Nephron (organoid): ENCODE measurements at regions not wholly inside any gene's neighbourhood (a gene's known extent, or its start where the extent isn't known, plus 50 kb on each side); places are given as distances from the start of the nearest gene placed in this dataset.

ENCODE experiments used
- H3K27ac Mint-ChIP-seq, 3 experiments: 2 replicates each; pipeline ENCODE4 v1.8.0; 2020; ENCODE audit warnings: mixed read lengths in 3 of 3, mild to moderate bottlenecking in 2 of 3, moderate library complexity in 1 of 3
- H3K27me3 Mint-ChIP-seq: 2 replicates; pipeline ENCODE4 v1.8.0; 2021; ENCODE audit warnings: low read depth, mild to moderate bottlenecking, moderate library complexity, mixed read lengths
- H3K36me3 Mint-ChIP-seq: 2 replicates; pipeline ENCODE4 v1.8.0; 2020; ENCODE audit warnings: low read depth, mixed read lengths
- H3K4me1 Mint-ChIP-seq: 2 replicates; pipeline ENCODE4 v1.8.0; 2020; ENCODE audit warnings: mixed read lengths
- H3K4me3 Mint-ChIP-seq, 3 experiments: 2 replicates each; pipeline ENCODE4 v1.8.0; 2020; ENCODE audit warnings: mild to moderate bottlenecking in 3 of 3, mixed read lengths in 3 of 3, moderate library complexity in 2 of 3
- H3K9me3 Mint-ChIP-seq: 2 replicates; pipeline ENCODE4 v1.8.0; 2020; ENCODE audit warnings: mixed read lengths
- CTCF ChIP-seq, 3 experiments: fragments of 200-600 bp; sonication (generic); IDR thresholded peaks; one replicate each; pipeline ENCODE4 v1.5.0; 2021; ENCODE audit warnings: antibody characterized with exemption in 3 of 3; ENCODE audit not compliant: unreplicated experiment in 3 of 3

GRCh38 chr20:17874271-17875105 is 94.1 kb downstream of the SNX5 start:
- Mint-ChIP-seq H3K4me3 (peak overlapping the region in 1 of 3 experiments; percentile 45), H3K27me3 (peaks cover 6% of the 10 kb centered on the region), H3K36me3 (no peaks in the 10 kb centered on the region), H3K4me1 (peaks cover 76% of the 10 kb centered on the region), H3K9me3 (no peaks in the 10 kb centered on the region), H3K27ac (peak overlapping the region; percentile 93 to 97 (median 93))
- TF ChIP-seq CTCF (IDR thresholded peaks at IDR 0.05; ENCODE audit: unreplicated experiment in 3 of 3) = no peak

- no peaks in the 10 kb centered on the region for H3K36me3 Mint-ChIP-seq
- no peak for TF ChIP-seq CTCF (IDR thresholded peaks at IDR 0.05; ENCODE audit: unreplicated experiment in 3 of 3)
- H3K27me3 Mint-ChIP-seq = peaks cover 6% of the 10 kb centered on the region
- no peaks in the 10 kb centered on the region for H3K9me3 Mint-ChIP-seq
- peak overlapping the region; percentile 80 to 97 (median 93) for H3K27ac Mint-ChIP-seq
- H3K4me3 Mint-ChIP-seq = peak overlapping the region in 1 of 3 experiments; percentile 45
- H3K4me1 Mint-ChIP-seq = peaks cover 77% of the 10 kb centered on the region
Measured at GRCh38 chr20:17873410-17874270, 95.0 kb downstream of the SNX5 start.

GRCh38 chr20:17872959-17873358 is 95.6 kb downstream of the SNX5 start:
- Mint-ChIP-seq H3K27me3 (peaks cover 6% of the 10 kb centered on the region), H3K4me3 (no peak overlapping the region), H3K27ac (peak overlapping the region in 2 of 3 experiments; percentile 81 to 97), H3K9me3 (no peaks in the 10 kb centered on the region), H3K36me3 (no peaks in the 10 kb centered on the region), H3K4me1 (peaks cover 77% of the 10 kb centered on the region)
- TF ChIP-seq CTCF (IDR thresholded peaks at IDR 0.05; ENCODE audit: unreplicated experiment in 3 of 3) = no peak

- peaks cover 80% of the 10 kb centered on the region for H3K4me1 Mint-ChIP-seq
- peaks cover 6% of the 10 kb centered on the region for H3K27me3 Mint-ChIP-seq
- no peaks in the 10 kb centered on the region for H3K36me3 Mint-ChIP-seq
- TF ChIP-seq CTCF (IDR thresholded peaks at IDR 0.05; ENCODE audit: unreplicated experiment in 3 of 3) = no peak
- H3K4me3 Mint-ChIP-seq = no peak overlapping the region
- peak overlapping the region in 2 of 3 experiments; percentile 81 to 97 for H3K27ac Mint-ChIP-seq
- H3K9me3 Mint-ChIP-seq = no peaks in the 10 kb centered on the region
Measured at GRCh38 chr20:17872434-17872833, 96.2 kb downstream of the SNX5 start.

- H3K27me3 Mint-ChIP-seq = peaks cover 6% of the 10 kb centered on the region
Measured at GRCh38 chr20:17871886-17872285, 96.7 kb downstream of the SNX5 start.

More at GRCh38 chr20:17871886-17872285, 96.7 kb downstream of the SNX5 start:
- peaks cover 81% of the 10 kb centered on the region for H3K4me1 Mint-ChIP-seq
- no peaks in the 10 kb centered on the region for H3K36me3 Mint-ChIP-seq
- H3K9me3 Mint-ChIP-seq = no peaks in the 10 kb centered on the region
- TF ChIP-seq CTCF (IDR thresholded peaks at IDR 0.05; ENCODE audit: unreplicated experiment in 3 of 3) = no peak
- peak overlapping the region in 1 of 3 experiments; percentile 1 for H3K4me3 Mint-ChIP-seq
- peak overlapping the region; percentile 45 to 97 (median 81) for H3K27ac Mint-ChIP-seq
